Stimulated activated naive CD8-positive, alpha-beta T cell treated with anti-CD3 and anti-CD28 coated beads, Interleukin-15, amount 100 ng/mL, for 72 hours (primary cell): ENCODE measurements at regions not wholly inside any gene's neighbourhood (a gene's known extent, or its start where the extent isn't known, plus 50 kb on each side); places are given as distances from the start of the nearest gene placed in this dataset.

ENCODE experiments used
- ATAC-seq: fragments of 150-1000 bp; cut with Tn5 transposase; 2 replicates; pipeline ENCODE4 v1.10.0; 2021; ENCODE audit warnings: mild to moderate bottlenecking, moderate library complexity
- DNase-seq, 2 donors: peaks; one replicate each; pipeline ENCODE4 v3.0.0; 2021 to 2022
- H3K27ac Mint-ChIP-seq, 2 donors: one replicate each; pipeline ENCODE4 v1.8.0; 2022; ENCODE audit warnings: mild to moderate bottlenecking in 2 of 2, mixed read lengths in 2 of 2, moderate library complexity in 2 of 2
- H3K27me3 Mint-ChIP-seq: one replicate; pipeline ENCODE4 v1.8.0; 2022; ENCODE audit warnings: mixed read lengths
- H3K4me1 Mint-ChIP-seq: one replicate; pipeline ENCODE4 v1.8.0; 2022; ENCODE audit warnings: mild to moderate bottlenecking, mixed read lengths
- H3K4me3 Mint-ChIP-seq, 2 donors: one replicate each; pipeline ENCODE4 v1.8.0; 2022; ENCODE audit warnings: mild to moderate bottlenecking in 2 of 2, mixed read lengths in 2 of 2, moderate library complexity in 1 of 2
- H3K9me3 Mint-ChIP-seq, 2 donors: one replicate each; pipeline ENCODE4 v1.8.0; 2022; ENCODE audit warnings: mixed read lengths in 2 of 2

GRCh38 chr2:118250001-118250400 lies 161.7 kb downstream of the INSIG2 start:
- peak; percentile 53 for ATAC-seq
- Mint-ChIP-seq H3K27me3 (peaks cover 18% of the 10 kb centered on the region), H3K4me1 (peaks cover 6% of the 10 kb centered on the region), H3K9me3 (no peaks in the 10 kb centered on the region), H3K4me3 (no peak overlapping the region), H3K27ac (no peak overlapping the region)
- DNase-seq, result no peak

- Mint-ChIP-seq H3K4me3 (no peak overlapping the region), H3K9me3 (no peaks in the 10 kb centered on the region), H3K4me1 (peaks cover 6% of the 10 kb centered on the region), H3K27ac (no peak overlapping the region), H3K27me3 (peaks cover 23% of the 10 kb centered on the region)
- ATAC-seq (peak; percentile 60), DNase-seq (no peak)
Observed at GRCh38 chr2:118249531-118249930, 161.3 kb downstream of the INSIG2 start.

GRCh38 chr2:118246726-118247125 lies 158.5 kb downstream of the INSIG2 start:
- no peaks in the 10 kb centered on the region for H3K9me3 Mint-ChIP-seq
- H3K4me3 Mint-ChIP-seq, result no peak overlapping the region
- no peak overlapping the region for H3K27ac Mint-ChIP-seq
- no peak for DNase-seq
- H3K4me1 Mint-ChIP-seq, result peaks cover 6% of the 10 kb centered on the region
- ATAC-seq, result no peak
- H3K27me3 Mint-ChIP-seq, result peaks cover 48% of the 10 kb centered on the region

- DNase-seq (no peak), ATAC-seq (no peak)
- H3K27ac Mint-ChIP-seq, result no peak overlapping the region
- no peaks in the 10 kb centered on the region for H3K9me3 Mint-ChIP-seq
- H3K27me3 Mint-ChIP-seq, result peaks cover 55% of the 10 kb centered on the region
- peaks cover 6% of the 10 kb centered on the region for H3K4me1 Mint-ChIP-seq
- no peak overlapping the region for H3K4me3 Mint-ChIP-seq
Observed at GRCh38 chr2:118246079-118246478, 157.8 kb downstream of the INSIG2 start.

GRCh38 chr2:118244686-118245085 lies 156.4 kb downstream of the INSIG2 start:
- Mint-ChIP-seq H3K4me3 (no peak overlapping the region), H3K9me3 (peaks cover 0 to 3% of the 10 kb centered on the region in 2 donors), H3K27ac (no peak overlapping the region), H3K27me3 (peaks cover 57% of the 10 kb centered on the region), H3K4me1 (no peaks in the 10 kb centered on the region)
- ATAC-seq (no peak), DNase-seq (no peak)

- peaks cover 55% of the 10 kb centered on the region for H3K27me3 Mint-ChIP-seq
- no peak overlapping the region for H3K27ac Mint-ChIP-seq
- ATAC-seq (no peak), DNase-seq (no peak)
- H3K4me1 Mint-ChIP-seq, result no peaks in the 10 kb centered on the region
- peaks cover 0 to 12% of the 10 kb centered on the region in 2 donors for H3K9me3 Mint-ChIP-seq
- H3K4me3 Mint-ChIP-seq, result no peak overlapping the region
Observed at GRCh38 chr2:118243031-118243430, 154.8 kb downstream of the INSIG2 start.

- H3K4me3 Mint-ChIP-seq, result no peak overlapping the region
- H3K27ac Mint-ChIP-seq, result no peak overlapping the region
- no peaks in the 10 kb centered on the region for H3K4me1 Mint-ChIP-seq
- DNase-seq, result no peak
- ATAC-seq, result peak; percentile 83
- peaks cover 0 to 20% of the 10 kb centered on the region in 2 donors for H3K9me3 Mint-ChIP-seq
- H3K27me3 Mint-ChIP-seq, result peaks cover 63% of the 10 kb centered on the region
Observed at GRCh38 chr2:118242216-118242615, 153.9 kb downstream of the INSIG2 start.

GRCh38 chr2:118241128-118241527 lies 152.9 kb downstream of the INSIG2 start:
- H3K27ac Mint-ChIP-seq, result no peak overlapping the region
- H3K9me3 Mint-ChIP-seq, result peaks cover 0 to 21% of the 10 kb centered on the region in 2 donors
- DNase-seq (no peak), ATAC-seq (no peak)
- peaks cover 68% of the 10 kb centered on the region for H3K27me3 Mint-ChIP-seq
- H3K4me1 Mint-ChIP-seq, result no peaks in the 10 kb centered on the region
- no peak overlapping the region for H3K4me3 Mint-ChIP-seq

GRCh38 chr2:118240276-118240675 lies 152.0 kb downstream of the INSIG2 start:
- no peak for ATAC-seq
- no peak for DNase-seq
- Mint-ChIP-seq H3K9me3 (peaks cover 0 to 21% of the 10 kb centered on the region in 2 donors), H3K27me3 (peaks cover 75% of the 10 kb centered on the region), H3K4me1 (no peaks in the 10 kb centered on the region), H3K27ac (no peak overlapping the region), H3K4me3 (no peak overlapping the region)

GRCh38 chr2:118239284-118239683 lies 151.0 kb downstream of the INSIG2 start:
- Mint-ChIP-seq H3K4me3 (no peak overlapping the region), H3K4me1 (no peaks in the 10 kb centered on the region), H3K9me3 (peaks cover 0 to 21% of the 10 kb centered on the region in 2 donors), H3K27me3 (peaks cover 73% of the 10 kb centered on the region), H3K27ac (no peak overlapping the region)
- DNase-seq, result no peak
- no peak for ATAC-seq

GRCh38 chr2:118237451-118237850 lies 149.2 kb downstream of the INSIG2 start:
- Mint-ChIP-seq H3K4me1 (no peaks in the 10 kb centered on the region), H3K9me3 (peaks cover 0 to 21% of the 10 kb centered on the region in 2 donors), H3K27me3 (peaks cover 56% of the 10 kb centered on the region), H3K27ac (no peak overlapping the region), H3K4me3 (no peak overlapping the region)
- DNase-seq, result no peak
- ATAC-seq, result no peak

- DNase-seq (no peak), ATAC-seq (no peak)
- no peaks in the 10 kb centered on the region for H3K4me1 Mint-ChIP-seq
- peak overlapping the region in 1 of 2 donors; percentile 29 for H3K27ac Mint-ChIP-seq
- H3K27me3 Mint-ChIP-seq, result peaks cover 51% of the 10 kb centered on the region
- H3K4me3 Mint-ChIP-seq, result no peak overlapping the region
- H3K9me3 Mint-ChIP-seq, result peaks cover 0 to 6% of the 10 kb centered on the region in 2 donors
Observed at GRCh38 chr2:118232796-118233195, 144.5 kb downstream of the INSIG2 start.

- Mint-ChIP-seq H3K9me3 (peaks cover 0 to 2% of the 10 kb centered on the region in 2 donors), H3K27me3 (peaks cover 51% of the 10 kb centered on the region), H3K4me3 (no peak overlapping the region), H3K27ac (no peak overlapping the region), H3K4me1 (no peaks in the 10 kb centered on the region)
- ATAC-seq (no peak), DNase-seq (no peak)
Observed at GRCh38 chr2:118232391-118232790, 144.1 kb downstream of the INSIG2 start.

- Mint-ChIP-seq H3K4me3 (no peak overlapping the region), H3K4me1 (no peaks in the 10 kb centered on the region), H3K27ac (no peak overlapping the region), H3K9me3 (no peaks in the 10 kb centered on the region), H3K27me3 (peaks cover 51% of the 10 kb centered on the region)
- no peak for ATAC-seq
- no peak for DNase-seq
Observed at GRCh38 chr2:118231759-118232158, 143.5 kb downstream of the INSIG2 start.

- peaks cover 73% of the 10 kb centered on the region for H3K27me3 Mint-ChIP-seq
- H3K4me3 Mint-ChIP-seq, result no peak overlapping the region
- DNase-seq, result no peak
- H3K9me3 Mint-ChIP-seq, result no peaks in the 10 kb centered on the region
- no peak for ATAC-seq
- H3K4me1 Mint-ChIP-seq, result peaks cover 14% of the 10 kb centered on the region
- H3K27ac Mint-ChIP-seq, result no peak overlapping the region
Observed at GRCh38 chr2:118227698-118228508, 139.6 kb downstream of the INSIG2 start.

GRCh38 chr2:118225666-118226065 lies 137.4 kb downstream of the INSIG2 start:
- no peak overlapping the region for H3K4me3 Mint-ChIP-seq
- H3K27me3 Mint-ChIP-seq, result peaks cover 88% of the 10 kb centered on the region
- no peak for DNase-seq
- no peaks in the 10 kb centered on the region for H3K9me3 Mint-ChIP-seq
- H3K27ac Mint-ChIP-seq, result no peak overlapping the region
- ATAC-seq, result no peak
- H3K4me1 Mint-ChIP-seq, result peaks cover 15% of the 10 kb centered on the region

GRCh38 chr2:118224895-118225311 lies 136.6 kb downstream of the INSIG2 start:
- peak overlapping the region in 1 of 2 donors; percentile 61 for H3K27ac Mint-ChIP-seq
- no peaks in the 10 kb centered on the region for H3K9me3 Mint-ChIP-seq
- peaks cover 95% of the 10 kb centered on the region for H3K27me3 Mint-ChIP-seq
- DNase-seq (no peak), ATAC-seq (no peak)
- peak overlapping the region; percentile 34 to 92 for H3K4me3 Mint-ChIP-seq
- peaks cover 15% of the 10 kb centered on the region for H3K4me1 Mint-ChIP-seq
